Peyer's patch (tissue), 4 donors: ENCODE measurements at regions not wholly inside any gene's neighbourhood (a gene's known extent, or its start where the extent isn't known, plus 50 kb on each side); places are given as distances from the start of the nearest gene placed in this dataset.
"Not testable (repeated sequence)": the region's sequence is repeated elsewhere in the genome, so short reads cannot be mapped to it uniquely, and the experiment has no call there.

Experiments
- DNase-seq, 3 donors: peaks; one replicate each; pipeline ENCODE4 v3.0.0-alpha.2; 2017 to 2019
- H3K27ac ChIP-seq, 4 donors: fragments of 200-600 bp; sonication (generic); one replicate each; pipeline ENCODE4 v1.5.1; 2016 to 2019
- H3K27me3 ChIP-seq, 2 donors: fragments of 200-600 bp; sonication (generic); one replicate each; pipeline ENCODE4 v1.5.1; 2019
- H3K36me3 ChIP-seq, 3 donors: fragments of 200-600 bp; sonication (generic); one replicate each; pipeline ENCODE4 v1.5.1; 2016 to 2019
- H3K4me1 ChIP-seq, 4 donors: fragments of 200-600 bp; sonication (generic); one replicate each; pipeline ENCODE4 v1.5.1; 2016 to 2019
- H3K4me3 ChIP-seq, 4 donors: fragments of 200-600 bp; sonication (generic); 1 replicate in 3 of 4; 2 replicates in 1 of 4; pipeline ENCODE4 v1.5.1; 2016 to 2019; ENCODE audit warnings: mild to moderate bottlenecking in 1 of 4
- H3K9me3 ChIP-seq, 4 donors: fragments of 200-600 bp; sonication (generic); one replicate each; pipeline ENCODE4 v1.5.1; 2016 to 2019; ENCODE audit warnings: mild to moderate bottlenecking in 1 of 4
- POLR2A ChIP-seq, 2 donors: fragments of 450-650 bp; IDR thresholded peaks; one replicate each; pipeline ENCODE4 v1.5.1; 2017; ENCODE audit warnings: antibody characterized with exemption in 2 of 2, mild to moderate bottlenecking in 2 of 2, moderate library complexity in 2 of 2
- TF ChIP-seq, protein P1 (sequence below), 6 experiments: fragments of 450-650 bp in 4 of 6; fragments of 200-600 bp in 2 of 6; sonication (generic) in 1 of 6; IDR thresholded peaks; one replicate each; pipeline ENCODE4 v1.5.1; 2017 to 2019; ENCODE audit warnings: antibody characterized with exemption in 6 of 6, mild to moderate bottlenecking in 3 of 6, moderate library complexity in 1 of 6

DNA sequence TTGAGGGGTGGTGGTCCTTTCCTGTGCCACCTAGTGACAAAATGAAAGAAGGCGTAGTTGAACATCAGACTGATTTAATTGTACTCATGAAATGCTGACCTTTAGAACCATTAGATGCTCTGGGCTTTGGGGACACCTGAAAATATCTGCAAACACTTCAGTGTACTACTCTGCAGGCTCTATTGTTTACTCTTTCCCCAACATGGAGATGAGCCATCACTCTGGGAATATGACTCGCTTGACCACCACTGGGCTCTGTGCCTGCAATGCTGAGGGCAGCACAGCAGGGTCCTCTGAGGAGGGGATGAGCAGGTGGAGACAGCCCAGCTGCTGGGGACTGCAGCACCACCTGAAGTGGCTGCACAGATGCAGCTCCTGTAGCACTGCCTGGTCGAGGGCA is 74.8 kb upstream of the SLC24A3 start:
- no peaks in the 10 kb centered on the region for H3K27me3 ChIP-seq
- H3K9me3 ChIP-seq = no peaks in the 10 kb centered on the region
- no peak overlapping the region for H3K4me3 ChIP-seq
- no peak for DNase-seq
- no peaks in the 10 kb centered on the region for H3K36me3 ChIP-seq
- peaks cover 0 to 8% (median 2%) of the 10 kb centered on the region in 4 donors for H3K4me1 ChIP-seq
- TF ChIP-seq, protein P1, sequence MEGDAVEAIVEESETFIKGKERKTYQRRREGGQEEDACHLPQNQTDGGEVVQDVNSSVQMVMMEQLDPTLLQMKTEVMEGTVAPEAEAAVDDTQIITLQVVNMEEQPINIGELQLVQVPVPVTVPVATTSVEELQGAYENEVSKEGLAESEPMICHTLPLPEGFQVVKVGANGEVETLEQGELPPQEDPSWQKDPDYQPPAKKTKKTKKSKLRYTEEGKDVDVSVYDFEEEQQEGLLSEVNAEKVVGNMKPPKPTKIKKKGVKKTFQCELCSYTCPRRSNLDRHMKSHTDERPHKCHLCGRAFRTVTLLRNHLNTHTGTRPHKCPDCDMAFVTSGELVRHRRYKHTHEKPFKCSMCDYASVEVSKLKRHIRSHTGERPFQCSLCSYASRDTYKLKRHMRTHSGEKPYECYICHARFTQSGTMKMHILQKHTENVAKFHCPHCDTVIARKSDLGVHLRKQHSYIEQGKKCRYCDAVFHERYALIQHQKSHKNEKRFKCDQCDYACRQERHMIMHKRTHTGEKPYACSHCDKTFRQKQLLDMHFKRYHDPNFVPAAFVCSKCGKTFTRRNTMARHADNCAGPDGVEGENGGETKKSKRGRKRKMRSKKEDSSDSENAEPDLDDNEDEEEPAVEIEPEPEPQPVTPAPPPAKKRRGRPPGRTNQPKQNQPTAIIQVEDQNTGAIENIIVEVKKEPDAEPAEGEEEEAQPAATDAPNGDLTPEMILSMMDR (IDR thresholded peaks at IDR 0.05) = peak in 3 of 6 experiments; percentile 35 to 50 (median 40)
- TF ChIP-seq POLR2A (IDR thresholded peaks at IDR 0.05) = no peak
- peak overlapping the region in 1 of 4 donors; percentile 23 for H3K27ac ChIP-seq

- Histone ChIP-seq H3K4me3 (no peak overlapping the region), H3K9me3 (no peaks in the 10 kb centered on the region), H3K4me1 (peaks cover 0 to 8% (median 2%) of the 10 kb centered on the region in 4 donors), H3K36me3 (no peaks in the 10 kb centered on the region), H3K27me3 (no peaks in the 10 kb centered on the region), H3K27ac (no peak overlapping the region)
- TF ChIP-seq POLR2A (IDR thresholded peaks at IDR 0.05) = no peak
- DNase-seq = no peak
Measured at GRCh38 chr20:19138758-19139157, 73.7 kb upstream of the SLC24A3 start.

DNA sequence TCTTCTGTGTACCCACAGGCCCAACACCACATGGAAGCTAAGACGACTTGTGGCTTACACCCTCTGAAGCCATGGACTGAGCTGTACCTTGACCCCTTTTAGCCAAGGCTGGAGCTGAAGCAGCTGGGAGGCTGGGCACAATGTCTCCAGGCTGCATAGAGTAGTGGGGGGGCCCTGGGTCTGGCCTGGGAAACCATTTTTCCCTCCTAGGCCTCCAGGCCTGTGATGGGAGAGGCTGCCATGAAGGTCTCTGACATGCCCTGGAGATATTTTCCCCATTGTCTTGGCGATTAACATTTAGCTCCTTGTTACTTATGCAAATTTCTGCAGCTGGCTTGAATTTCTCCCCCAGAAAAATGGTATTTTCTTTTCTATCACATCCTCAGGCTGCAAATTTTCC is 72.9 kb upstream of the SLC24A3 start:
- not testable (repeated sequence) for H3K4me3 ChIP-seq, H3K27me3 ChIP-seq, H3K27ac ChIP-seq, H3K9me3 ChIP-seq, H3K36me3 ChIP-seq, H3K4me1 ChIP-seq, DNase-seq

GRCh38 chr20:19141998-19142397 is 70.4 kb upstream of the SLC24A3 start:
- TF ChIP-seq, protein P1 (IDR thresholded peaks at IDR 0.05) = no peak
- no peak for TF ChIP-seq POLR2A (IDR thresholded peaks at IDR 0.05)
- Histone ChIP-seq H3K27me3 (no peaks in the 10 kb centered on the region), H3K4me1 (peaks cover 0 to 8% (median 2%) of the 10 kb centered on the region in 4 donors), H3K9me3 (no peaks in the 10 kb centered on the region), H3K36me3 (no peaks in the 10 kb centered on the region), H3K4me3 (no peak overlapping the region), H3K27ac (no peak overlapping the region)
- DNase-seq = no peak

DNA sequence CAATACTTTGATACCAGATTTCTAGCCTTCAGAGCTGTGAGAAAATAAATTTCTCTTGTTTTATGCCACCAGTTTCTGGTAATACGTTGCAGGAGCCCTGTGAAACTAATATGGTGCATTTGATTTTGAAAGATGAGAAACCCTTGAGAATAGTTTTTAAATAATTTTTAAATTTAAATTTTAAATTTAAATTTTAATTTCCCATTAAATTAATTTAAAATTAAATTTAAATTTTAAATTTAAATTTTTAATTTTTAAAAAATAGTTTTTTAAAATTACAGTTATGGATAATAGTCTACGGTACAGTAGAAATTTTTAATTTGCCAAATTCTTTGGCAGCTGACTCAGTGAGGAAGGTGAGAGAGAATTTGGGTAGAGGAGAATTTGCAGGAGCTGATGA is 68.6 kb upstream of the SLC24A3 start:
- TF ChIP-seq POLR2A (IDR thresholded peaks at IDR 0.05) = no peak
- TF ChIP-seq, protein P1 (IDR thresholded peaks at IDR 0.05) = no peak
- no peaks in the 10 kb centered on the region for H3K27me3 ChIP-seq
- H3K9me3 ChIP-seq = no peaks in the 10 kb centered on the region
- H3K4me1 ChIP-seq = peaks cover 0 to 3% (median 0%) of the 10 kb centered on the region in 4 donors
- no peak for DNase-seq
- H3K4me3 ChIP-seq = no peak overlapping the region
- H3K36me3 ChIP-seq = no peaks in the 10 kb centered on the region
- no peak overlapping the region for H3K27ac ChIP-seq

DNA sequence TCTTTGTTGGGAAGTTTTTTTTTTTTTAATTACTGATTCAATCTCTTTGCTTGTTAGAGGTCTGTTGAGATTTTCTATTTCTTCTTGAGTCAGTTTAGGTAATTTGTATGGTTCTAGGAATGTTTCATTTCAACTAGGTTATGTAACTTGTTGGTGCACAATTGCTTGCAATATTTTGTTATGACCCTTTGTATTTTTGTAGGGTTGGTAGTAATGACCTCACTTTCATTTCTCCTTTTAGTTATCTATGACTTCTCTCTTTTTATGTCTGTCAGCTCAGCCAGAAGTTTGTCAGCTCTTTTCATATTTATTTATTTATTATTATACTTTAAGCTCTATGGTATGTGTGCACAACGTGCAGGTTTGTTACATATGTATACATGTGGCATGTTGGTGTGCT is 51.1 kb upstream of the SLC24A3 start:
- Histone ChIP-seq H3K9me3 (no peaks in the 10 kb centered on the region), H3K4me1 (no peaks in the 10 kb centered on the region), H3K4me3 (no peak overlapping the region), H3K36me3 (no peaks in the 10 kb centered on the region), H3K27ac (no peak overlapping the region), H3K27me3 (no peaks in the 10 kb centered on the region)
- no peak for DNase-seq
- TF ChIP-seq POLR2A (IDR thresholded peaks at IDR 0.05) = no peak
- TF ChIP-seq, protein P1 (IDR thresholded peaks at IDR 0.05) = no peak
